ENCODE measurements at regions not wholly inside any gene's neighbourhood (a gene's known extent, or its start where the extent isn't known, plus 50 kb on each side); places are given as distances from the start of the nearest gene placed in this dataset.
A peak's percentile ranks its signal among the peaks of the same experiment; 100 is the strongest.

GRCh38 chr2:64829525-64829924 is 159.7 kb upstream of the SLC1A4 start:
- TF ChIP-seq CTCF (IDR thresholded peaks at IDR 0.05; ENCODE audit: control extremely low read depth, extremely low read depth): no peak
- 95 to 99% methylated on average over 6 of the region's 6 CpGs for WGBS, 2 donors
- H3K27ac ChIP-seq (ENCODE audit: low read depth in 1 of 2, low read length in 1 of 2): no peak overlapping the region
- H3K4me3 ChIP-seq: no peak overlapping the region
- DNase-seq: no peak
- H3K9me3 ChIP-seq (ENCODE audit: control insufficient read depth in 4 of 4, insufficient read depth in 3 of 4, low read length in 3 of 4): no peaks in the 10 kb centered on the region
- peaks cover 0 to 10% (median 7%) of the 10 kb centered on the region in 5 donors for H3K4me1 ChIP-seq (ENCODE audit: control insufficient read depth in 5 of 5, insufficient read depth in 5 of 5, low read length in 5 of 5)
- no peak for ATAC-seq (ENCODE audit: insufficient read depth, low FRiP score)
- H3K36me3 ChIP-seq (ENCODE audit: control insufficient read depth in 4 of 4, insufficient read depth in 4 of 4, low read length in 4 of 4): no peaks in the 10 kb centered on the region
- H3K9ac ChIP-seq (ENCODE audit: insufficient read depth in 1 of 2, low read length in 2 of 2): no peak overlapping the region
- H3K27me3 ChIP-seq (ENCODE audit: control insufficient read depth in 3 of 3, insufficient read depth in 3 of 3, low read length in 2 of 3): no peaks in the 10 kb centered on the region

- H3K9ac ChIP-seq (ENCODE audit: insufficient read depth in 1 of 2, low read length in 2 of 2): no peak overlapping the region
- WGBS, 2 donors: 38 to 50% methylated on average over 20 of the region's 20 CpGs
- H3K27ac ChIP-seq (ENCODE audit: low read depth in 1 of 2, low read length in 1 of 2): peak overlapping the region; percentile 58 to 74
These were observed 157.8 kb upstream of the SLC1A4 start for GRCh38 chr2:64831134-64831976.

GRCh38 chr2:64831977-64832328 is 157.2 kb upstream of the SLC1A4 start:
- Histone ChIP-seq H3K4me3 (no peak overlapping the region), H3K36me3 (ENCODE audit: control insufficient read depth in 4 of 4, insufficient read depth in 4 of 4, low read length in 4 of 4) (no peaks in the 10 kb centered on the region), H3K27me3 (ENCODE audit: control insufficient read depth in 3 of 3, insufficient read depth in 3 of 3, low read length in 2 of 3) (no peaks in the 10 kb centered on the region), H3K4me1 (ENCODE audit: control insufficient read depth in 5 of 5, insufficient read depth in 5 of 5, low read length in 5 of 5) (peaks cover 0 to 10% (median 7%) of the 10 kb centered on the region in 5 donors), H3K9ac (ENCODE audit: insufficient read depth in 1 of 2, low read length in 2 of 2) (no peak overlapping the region), H3K27ac (ENCODE audit: low read depth in 1 of 2, low read length in 1 of 2) (peak overlapping the region in 1 of 2 donors; percentile 74), H3K9me3 (ENCODE audit: control insufficient read depth in 4 of 4, insufficient read depth in 3 of 4, low read length in 3 of 4) (no peaks in the 10 kb centered on the region)
- no peak for ATAC-seq (ENCODE audit: insufficient read depth, low FRiP score)
- TF ChIP-seq CTCF (IDR thresholded peaks at IDR 0.05; ENCODE audit: control extremely low read depth, extremely low read depth): no peak
- DNase-seq: no peak
- 82 to 83% methylated on average over 6 of the region's 6 CpGs for WGBS, 2 donors

More at GRCh38 chr2:64831134-64831976, 157.8 kb upstream of the SLC1A4 start:
- no peaks in the 10 kb centered on the region for H3K36me3 ChIP-seq (ENCODE audit: control insufficient read depth in 4 of 4, insufficient read depth in 4 of 4, low read length in 4 of 4)
- DNase-seq (peak; percentile 41 to 56 (median 50)), ATAC-seq (ENCODE audit: insufficient read depth, low FRiP score) (peak; percentile 93)
- H3K27me3 ChIP-seq (ENCODE audit: control insufficient read depth in 3 of 3, insufficient read depth in 3 of 3, low read length in 2 of 3): no peaks in the 10 kb centered on the region
- no peak overlapping the region for H3K4me3 ChIP-seq
- H3K9me3 ChIP-seq (ENCODE audit: control insufficient read depth in 4 of 4, insufficient read depth in 3 of 4, low read length in 3 of 4): no peaks in the 10 kb centered on the region
- TF ChIP-seq CTCF (IDR thresholded peaks at IDR 0.05; ENCODE audit: control extremely low read depth, extremely low read depth): peak; percentile 76
- peaks cover 0 to 10% (median 7%) of the 10 kb centered on the region in 5 donors for H3K4me1 ChIP-seq (ENCODE audit: control insufficient read depth in 5 of 5, insufficient read depth in 5 of 5, low read length in 5 of 5)
